H9 (cell line): ENCODE measurements at regions not wholly inside any gene's neighbourhood (a gene's known extent, or its start where the extent isn't known, plus 50 kb on each side); places are given as distances from the start of the nearest gene placed in this dataset.

Experiments used
- DNase-seq: peaks from one replicate; pipeline ENCODE4 v3.0.0-alpha.2; 2017
- H2AFZ ChIP-seq: one replicate; pipeline ENCODE4 v1.6.1; 2013; ENCODE audit warnings: mild to moderate bottlenecking, low read length, control low read depth, moderate library complexity
- H2AK5ac ChIP-seq: 2 replicates; pipeline ENCODE4 v1.6.1; 2013; ENCODE audit warnings: low read length, control low read depth, mixed read lengths; ENCODE audit not compliant: insufficient read length
- H2BK120ac ChIP-seq: one replicate; pipeline ENCODE4 v1.6.1; 2013; ENCODE audit warnings: low read depth, mild to moderate bottlenecking, low read length, control low read depth, inconsistent platforms; ENCODE audit not compliant: poor library complexity, severe bottlenecking
- H2BK12ac ChIP-seq: 2 replicates; pipeline ENCODE4 v1.6.1; 2013; ENCODE audit warnings: low read length, control low read depth, mixed read lengths, low read depth; ENCODE audit not compliant: insufficient read length
- H2BK15ac ChIP-seq: 2 replicates; pipeline ENCODE4 v1.6.1; 2013; ENCODE audit warnings: low read depth, low read length, control low read depth
- H2BK20ac ChIP-seq: one replicate; pipeline ENCODE4 v1.6.1; 2013; ENCODE audit warnings: low read depth, mild to moderate bottlenecking, low read length, control low read depth, inconsistent platforms; ENCODE audit not compliant: poor library complexity, severe bottlenecking
- H2BK5ac ChIP-seq: 2 replicates; pipeline ENCODE4 v1.6.1; 2013; ENCODE audit warnings: low read length, control low read depth, mixed read lengths; ENCODE audit not compliant: insufficient read length
- H3K14ac ChIP-seq: 2 replicates; pipeline ENCODE4 v1.6.1; 2013; ENCODE audit warnings: low read length, control low read depth; ENCODE audit not compliant: insufficient read depth
- H3K18ac ChIP-seq: 2 replicates; pipeline ENCODE4 v1.6.1; 2013; ENCODE audit warnings: low read depth, mild to moderate bottlenecking, mixed read lengths, low read length, control low read depth; ENCODE audit not compliant: insufficient read length
- H3K23ac ChIP-seq: 2 replicates; pipeline ENCODE4 v1.6.1; 2013; ENCODE audit warnings: low read length, control low read depth, mixed read lengths, low read depth; ENCODE audit not compliant: insufficient read length
- H3K23me2 ChIP-seq: 2 replicates; pipeline ENCODE4 v1.6.1; 2013; ENCODE audit warnings: low read depth, mild to moderate bottlenecking, mixed read lengths, low read length, control low read depth; ENCODE audit not compliant: insufficient read length, poor library complexity, severe bottlenecking
- H3K27ac ChIP-seq: 2 replicates; pipeline ENCODE4 v1.5.1; 2013; ENCODE audit warnings: low read length, control low read depth, mixed read lengths, low read depth; ENCODE audit not compliant: insufficient read length
- H3K27me3 ChIP-seq: 2 replicates; pipeline ENCODE4 v1.6.1; 2013; ENCODE audit warnings: low read length, control low read depth, inconsistent platforms; ENCODE audit not compliant: insufficient read depth
- H3K4ac ChIP-seq: 2 replicates; pipeline ENCODE4 v1.6.1; 2013; ENCODE audit warnings: low read depth, mild to moderate bottlenecking, control low read depth, inconsistent platforms, low read length, moderate library complexity
- H3K4me1 ChIP-seq: 2 replicates; pipeline ENCODE4 v1.6.1; 2013; ENCODE audit warnings: low read length, control low read depth, inconsistent platforms; ENCODE audit not compliant: insufficient read depth
- H3K4me2 ChIP-seq: 2 replicates; pipeline ENCODE4 v1.6.1; 2013; ENCODE audit warnings: low read length, control low read depth, mixed read lengths; ENCODE audit not compliant: insufficient read length, insufficient read depth
- H3K56ac ChIP-seq: 2 replicates; pipeline ENCODE4 v1.6.1; 2013; ENCODE audit warnings: low read depth, mild to moderate bottlenecking, mixed read lengths, low read length, control low read depth; ENCODE audit not compliant: insufficient read length
- H3K79me1 ChIP-seq: 2 replicates; pipeline ENCODE4 v1.6.1; 2013; ENCODE audit warnings: low read depth, mild to moderate bottlenecking, moderate library complexity, low read length, control low read depth, inconsistent platforms; ENCODE audit not compliant: insufficient read depth, poor library complexity, severe bottlenecking
- H3K79me2 ChIP-seq: 2 replicates; pipeline ENCODE4 v1.6.1; 2013; ENCODE audit warnings: low read length, control low read depth, inconsistent platforms; ENCODE audit not compliant: insufficient read depth
- H3K9ac ChIP-seq: 2 replicates; pipeline ENCODE4 v1.6.1; 2013; ENCODE audit warnings: low read length, control low read depth, mixed read lengths; ENCODE audit not compliant: insufficient read length; ENCODE audit errors: extremely low read depth
- H3K9me3 ChIP-seq: one replicate; pipeline ENCODE4 v1.6.1; 2013; ENCODE audit warnings: low read depth, low read length, inconsistent platforms; ENCODE audit not compliant: control insufficient read depth
- H3T11ph ChIP-seq: one replicate; pipeline ENCODE4 v1.6.1; 2013; ENCODE audit warnings: mild to moderate bottlenecking, low read length, control low read depth, inconsistent platforms
- H4K20me1 ChIP-seq: one replicate; pipeline ENCODE4 v1.6.1; 2013; ENCODE audit not compliant: control insufficient read depth, insufficient read length, insufficient read depth
- H4K5ac ChIP-seq: 2 replicates; pipeline ENCODE4 v1.6.1; 2013; ENCODE audit warnings: low read depth, mild to moderate bottlenecking, mixed read lengths, low read length, control low read depth; ENCODE audit not compliant: insufficient read length
- H4K8ac ChIP-seq: replicated peaks from 2 replicates; pipeline ENCODE4 v1.6.1; 2013; ENCODE audit warnings: low read length, control low read depth, mixed read lengths, low read depth; ENCODE audit not compliant: insufficient read length
- H4K91ac ChIP-seq: 2 replicates; pipeline ENCODE4 v1.6.1; 2013; ENCODE audit warnings: low read depth, mild to moderate bottlenecking, moderate library complexity, mixed read lengths, low read length, control low read depth; ENCODE audit not compliant: insufficient read length
- H3K27ac Mint-ChIP-seq, 3 experiments: 2 replicates in 2 of 3; 3 replicates in 1 of 3; pipeline ENCODE4 v1.8.0; 2020 to 2021; ENCODE audit warnings: mixed read lengths in 3 of 3, mild to moderate bottlenecking in 1 of 3, moderate library complexity in 1 of 3
- H3K27me3 Mint-ChIP-seq: 2 replicates; pipeline ENCODE4 v1.8.0; 2021; ENCODE audit warnings: low read depth, mild to moderate bottlenecking, moderate library complexity, mixed read lengths
- H3K36me3 Mint-ChIP-seq, 3 experiments: 2 replicates in 2 of 3; 3 replicates in 1 of 3; pipeline ENCODE4 v1.8.0; 2020 to 2021; ENCODE audit warnings: low read depth in 3 of 3, mixed read lengths in 3 of 3; ENCODE audit not compliant: insufficient read depth in 1 of 3
- H3K4me1 Mint-ChIP-seq, 2 experiments: 2 replicates each; pipeline ENCODE4 v1.8.0; 2020; ENCODE audit warnings: mixed read lengths in 2 of 2
- H3K4me3 Mint-ChIP-seq, 2 experiments: 2 replicates in 1 of 2; 3 replicates in 1 of 2; pipeline ENCODE4 v1.8.0; 2020 to 2021; ENCODE audit warnings: mild to moderate bottlenecking in 2 of 2, mixed read lengths in 2 of 2, moderate library complexity in 1 of 2
- H3K9me3 Mint-ChIP-seq, 2 experiments: 2 replicates in 1 of 2; 3 replicates in 1 of 2; pipeline ENCODE4 v1.8.0; 2020; ENCODE audit warnings: mild to moderate bottlenecking in 2 of 2, mixed read lengths in 2 of 2, moderate library complexity in 1 of 2
- WGBS: extraction: QIAGEN DNeasy Blood & Tissue Kit; methylation state at CpG from one replicate; pipeline ENCODE4 v1.1.7; 2013; ENCODE audit warnings: missing lambda C conversion rate, low lambda C conversion rate, mixed read lengths; ENCODE audit not compliant: insufficient read length; ENCODE audit errors: extremely low coverage; 5-methylcytosine and 5-hydroxymethylcytosine counted together
- TF ChIP-seq, protein P1 (sequence below): fragments of 200-600 bp; sonication (generic); conservative IDR thresholded peaks from 3 replicates; pipeline ENCODE4 v1.8.0; 2021; ENCODE audit warnings: antibody characterized with exemption, mild to moderate bottlenecking

DNA sequence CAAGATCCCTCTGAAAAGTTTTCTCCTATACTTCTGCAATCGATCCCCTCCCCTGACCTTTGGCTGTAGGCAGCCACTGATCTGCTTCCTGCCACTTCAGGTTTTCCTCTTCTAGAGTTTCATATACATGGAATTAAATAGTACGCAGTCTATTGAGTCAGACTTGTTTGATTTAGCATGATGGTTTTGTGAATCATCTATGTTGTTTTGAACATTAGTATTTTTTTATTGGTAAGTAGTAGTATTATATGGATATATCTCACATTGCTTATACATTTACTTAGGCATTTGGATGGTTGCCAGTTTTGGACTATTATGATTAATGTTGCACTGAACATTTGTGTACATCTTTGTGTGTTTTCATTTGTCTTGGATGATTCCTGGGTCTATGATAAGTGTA is 518.0 kb downstream of the CD109 start:
- H3K27me3 ChIP-seq, result no peaks in the 10 kb centered on the region
- H3K9me3 ChIP-seq, result no peaks in the 10 kb centered on the region
- no peaks in the 10 kb centered on the region for H3K79me1 ChIP-seq
- H3K27ac ChIP-seq, result no peak overlapping the region
- no peak overlapping the region for H2AFZ ChIP-seq
- Mint-ChIP-seq H3K27ac (no peak overlapping the region), H3K36me3 (0 out of 7 replicates have a peak, but pooled peaks cover 0 to 5% (median 3%) of the 10 kb centered on the region in 3 experiments), H3K4me3 (no peak overlapping the region), H3K27me3 (no peaks in the 10 kb centered on the region), H3K9me3 (peaks cover 6 to 8% of the 10 kb centered on the region in 2 experiments; a peak in 3 of 5 replicates), H3K4me1 (peaks cover 3 to 4% of the 10 kb centered on the region in 2 experiments)
- no peak overlapping the region for H2BK12ac ChIP-seq
- H3K23ac ChIP-seq, result no peak overlapping the region
- H4K20me1 ChIP-seq, result no peaks in the 10 kb centered on the region
- H2BK20ac ChIP-seq, result no peak overlapping the region
- H2BK120ac ChIP-seq, result no peak overlapping the region
- H3K56ac ChIP-seq, result no peak overlapping the region
- no peak overlapping the region for H3K4me2 ChIP-seq
- H4K5ac ChIP-seq, result no peak overlapping the region
- H4K8ac ChIP-seq, result no peak overlapping the region
- no peak overlapping the region for H3K18ac ChIP-seq
- H4K91ac ChIP-seq, result no peak overlapping the region
- no CpG with 5 or more reads among the region's 2 CpGs for WGBS
- H3K4me1 ChIP-seq, result no peaks in the 10 kb centered on the region
- no peak overlapping the region for H3K9ac ChIP-seq
- H3T11ph ChIP-seq, result no peak overlapping the region
- H3K79me2 ChIP-seq, result no peaks in the 10 kb centered on the region
- DNase-seq, result no peak
- H3K4ac ChIP-seq, result no peak overlapping the region
- no peak overlapping the region for H3K14ac ChIP-seq
- TF ChIP-seq, protein P1, sequence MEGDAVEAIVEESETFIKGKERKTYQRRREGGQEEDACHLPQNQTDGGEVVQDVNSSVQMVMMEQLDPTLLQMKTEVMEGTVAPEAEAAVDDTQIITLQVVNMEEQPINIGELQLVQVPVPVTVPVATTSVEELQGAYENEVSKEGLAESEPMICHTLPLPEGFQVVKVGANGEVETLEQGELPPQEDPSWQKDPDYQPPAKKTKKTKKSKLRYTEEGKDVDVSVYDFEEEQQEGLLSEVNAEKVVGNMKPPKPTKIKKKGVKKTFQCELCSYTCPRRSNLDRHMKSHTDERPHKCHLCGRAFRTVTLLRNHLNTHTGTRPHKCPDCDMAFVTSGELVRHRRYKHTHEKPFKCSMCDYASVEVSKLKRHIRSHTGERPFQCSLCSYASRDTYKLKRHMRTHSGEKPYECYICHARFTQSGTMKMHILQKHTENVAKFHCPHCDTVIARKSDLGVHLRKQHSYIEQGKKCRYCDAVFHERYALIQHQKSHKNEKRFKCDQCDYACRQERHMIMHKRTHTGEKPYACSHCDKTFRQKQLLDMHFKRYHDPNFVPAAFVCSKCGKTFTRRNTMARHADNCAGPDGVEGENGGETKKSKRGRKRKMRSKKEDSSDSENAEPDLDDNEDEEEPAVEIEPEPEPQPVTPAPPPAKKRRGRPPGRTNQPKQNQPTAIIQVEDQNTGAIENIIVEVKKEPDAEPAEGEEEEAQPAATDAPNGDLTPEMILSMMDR, result no peak
- H2BK5ac ChIP-seq, result no peak overlapping the region
- no peaks in the 10 kb centered on the region for H3K23me2 ChIP-seq
- H2AK5ac ChIP-seq, result no peak overlapping the region
- H2BK15ac ChIP-seq, result no peak overlapping the region
